ENCODE measurements at regions not wholly inside any gene's neighbourhood (a gene's known extent, or its start where the extent isn't known, plus 50 kb on each side); places are given as distances from the start of the nearest gene placed in this dataset.

DNA sequence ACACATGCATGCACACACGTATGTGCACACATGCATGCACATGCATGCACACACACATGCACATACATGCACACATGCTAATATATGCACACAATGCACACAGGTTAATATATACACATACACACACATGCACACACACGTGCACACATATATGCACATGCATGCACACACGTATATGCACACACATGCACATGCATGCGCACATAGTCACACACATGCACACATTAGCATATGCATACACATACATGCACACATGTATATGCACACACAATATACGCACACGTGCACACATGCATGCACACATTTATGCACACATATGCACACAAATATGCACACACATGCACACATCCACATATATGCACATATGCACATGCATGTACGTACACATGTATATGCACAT, 506.8 kb downstream of the MATN1 start:
- TF ChIP-seq, protein P1, sequence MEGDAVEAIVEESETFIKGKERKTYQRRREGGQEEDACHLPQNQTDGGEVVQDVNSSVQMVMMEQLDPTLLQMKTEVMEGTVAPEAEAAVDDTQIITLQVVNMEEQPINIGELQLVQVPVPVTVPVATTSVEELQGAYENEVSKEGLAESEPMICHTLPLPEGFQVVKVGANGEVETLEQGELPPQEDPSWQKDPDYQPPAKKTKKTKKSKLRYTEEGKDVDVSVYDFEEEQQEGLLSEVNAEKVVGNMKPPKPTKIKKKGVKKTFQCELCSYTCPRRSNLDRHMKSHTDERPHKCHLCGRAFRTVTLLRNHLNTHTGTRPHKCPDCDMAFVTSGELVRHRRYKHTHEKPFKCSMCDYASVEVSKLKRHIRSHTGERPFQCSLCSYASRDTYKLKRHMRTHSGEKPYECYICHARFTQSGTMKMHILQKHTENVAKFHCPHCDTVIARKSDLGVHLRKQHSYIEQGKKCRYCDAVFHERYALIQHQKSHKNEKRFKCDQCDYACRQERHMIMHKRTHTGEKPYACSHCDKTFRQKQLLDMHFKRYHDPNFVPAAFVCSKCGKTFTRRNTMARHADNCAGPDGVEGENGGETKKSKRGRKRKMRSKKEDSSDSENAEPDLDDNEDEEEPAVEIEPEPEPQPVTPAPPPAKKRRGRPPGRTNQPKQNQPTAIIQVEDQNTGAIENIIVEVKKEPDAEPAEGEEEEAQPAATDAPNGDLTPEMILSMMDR (IDR thresholded peaks at IDR 0.05; ENCODE audit: low read depth, low read length, missing input control): no peak
- TF ChIP-seq RAD21 (IDR thresholded peaks at IDR 0.05) (no peak), TAF1 (conservative IDR thresholded peaks at IDR 0.05) (no peak), GABPA (IDR thresholded peaks at IDR 0.05 in 1 of 2, conservative IDR thresholded peaks at IDR 0.05 in 1 of 2) (no peak), JUND (IDR thresholded peaks at IDR 0.05) (no peak), SP1 (IDR thresholded peaks at IDR 0.05) (no peak), YY1 (IDR thresholded peaks at IDR 0.05) (no peak)
- TF ChIP-seq, protein P2, sequence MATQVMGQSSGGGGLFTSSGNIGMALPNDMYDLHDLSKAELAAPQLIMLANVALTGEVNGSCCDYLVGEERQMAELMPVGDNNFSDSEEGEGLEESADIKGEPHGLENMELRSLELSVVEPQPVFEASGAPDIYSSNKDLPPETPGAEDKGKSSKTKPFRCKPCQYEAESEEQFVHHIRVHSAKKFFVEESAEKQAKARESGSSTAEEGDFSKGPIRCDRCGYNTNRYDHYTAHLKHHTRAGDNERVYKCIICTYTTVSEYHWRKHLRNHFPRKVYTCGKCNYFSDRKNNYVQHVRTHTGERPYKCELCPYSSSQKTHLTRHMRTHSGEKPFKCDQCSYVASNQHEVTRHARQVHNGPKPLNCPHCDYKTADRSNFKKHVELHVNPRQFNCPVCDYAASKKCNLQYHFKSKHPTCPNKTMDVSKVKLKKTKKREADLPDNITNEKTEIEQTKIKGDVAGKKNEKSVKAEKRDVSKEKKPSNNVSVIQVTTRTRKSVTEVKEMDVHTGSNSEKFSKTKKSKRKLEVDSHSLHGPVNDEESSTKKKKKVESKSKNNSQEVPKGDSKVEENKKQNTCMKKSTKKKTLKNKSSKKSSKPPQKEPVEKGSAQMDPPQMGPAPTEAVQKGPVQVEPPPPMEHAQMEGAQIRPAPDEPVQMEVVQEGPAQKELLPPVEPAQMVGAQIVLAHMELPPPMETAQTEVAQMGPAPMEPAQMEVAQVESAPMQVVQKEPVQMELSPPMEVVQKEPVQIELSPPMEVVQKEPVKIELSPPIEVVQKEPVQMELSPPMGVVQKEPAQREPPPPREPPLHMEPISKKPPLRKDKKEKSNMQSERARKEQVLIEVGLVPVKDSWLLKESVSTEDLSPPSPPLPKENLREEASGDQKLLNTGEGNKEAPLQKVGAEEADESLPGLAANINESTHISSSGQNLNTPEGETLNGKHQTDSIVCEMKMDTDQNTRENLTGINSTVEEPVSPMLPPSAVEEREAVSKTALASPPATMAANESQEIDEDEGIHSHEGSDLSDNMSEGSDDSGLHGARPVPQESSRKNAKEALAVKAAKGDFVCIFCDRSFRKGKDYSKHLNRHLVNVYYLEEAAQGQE (IDR thresholded peaks at IDR 0.05): no peak
- TF ChIP-seq, protein P3, sequence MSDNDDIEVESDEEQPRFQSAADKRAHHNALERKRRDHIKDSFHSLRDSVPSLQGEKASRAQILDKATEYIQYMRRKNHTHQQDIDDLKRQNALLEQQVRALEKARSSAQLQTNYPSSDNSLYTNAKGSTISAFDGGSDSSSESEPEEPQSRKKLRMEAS (IDR thresholded peaks at IDR 0.05): no peak
- TF ChIP-seq, protein P4, sequence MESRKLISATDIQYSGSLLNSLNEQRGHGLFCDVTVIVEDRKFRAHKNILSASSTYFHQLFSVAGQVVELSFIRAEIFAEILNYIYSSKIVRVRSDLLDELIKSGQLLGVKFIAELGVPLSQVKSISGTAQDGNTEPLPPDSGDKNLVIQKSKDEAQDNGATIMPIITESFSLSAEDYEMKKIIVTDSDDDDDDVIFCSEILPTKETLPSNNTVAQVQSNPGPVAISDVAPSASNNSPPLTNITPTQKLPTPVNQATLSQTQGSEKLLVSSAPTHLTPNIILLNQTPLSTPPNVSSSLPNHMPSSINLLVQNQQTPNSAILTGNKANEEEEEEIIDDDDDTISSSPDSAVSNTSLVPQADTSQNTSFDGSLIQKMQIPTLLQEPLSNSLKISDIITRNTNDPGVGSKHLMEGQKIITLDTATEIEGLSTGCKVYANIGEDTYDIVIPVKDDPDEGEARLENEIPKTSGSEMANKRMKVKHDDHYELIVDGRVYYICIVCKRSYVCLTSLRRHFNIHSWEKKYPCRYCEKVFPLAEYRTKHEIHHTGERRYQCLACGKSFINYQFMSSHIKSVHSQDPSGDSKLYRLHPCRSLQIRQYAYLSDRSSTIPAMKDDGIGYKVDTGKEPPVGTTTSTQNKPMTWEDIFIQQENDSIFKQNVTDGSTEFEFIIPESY (IDR thresholded peaks at IDR 0.05): no peak
- TF ChIP-seq, protein P5, sequence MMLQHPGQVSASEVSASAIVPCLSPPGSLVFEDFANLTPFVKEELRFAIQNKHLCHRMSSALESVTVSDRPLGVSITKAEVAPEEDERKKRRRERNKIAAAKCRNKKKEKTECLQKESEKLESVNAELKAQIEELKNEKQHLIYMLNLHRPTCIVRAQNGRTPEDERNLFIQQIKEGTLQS (IDR thresholded peaks at IDR 0.05): no peak
